ES-I3 (cell line): ENCODE measurements at regions not wholly inside any gene's neighbourhood (a gene's known extent, or its start where the extent isn't known, plus 50 kb on each side); places are given as distances from the start of the nearest gene placed in this dataset.

Experiments
- H3K36me3 ChIP-seq: 2 replicates; pipeline ENCODE4 v1.6.1; 2013; ENCODE audit warnings: mild to moderate bottlenecking, low read length, control low read depth, moderate library complexity; ENCODE audit not compliant: insufficient read depth
- H3K4me1 ChIP-seq: 2 replicates; pipeline ENCODE4 v1.6.1; 2013; ENCODE audit warnings: mild to moderate bottlenecking, control low read depth, low read length; ENCODE audit not compliant: insufficient read depth
- H3K9ac ChIP-seq: 2 replicates; pipeline ENCODE4 v1.6.1; 2013; ENCODE audit warnings: low read depth, mild to moderate bottlenecking, low read length, moderate library complexity
- H3K9me3 ChIP-seq: 2 replicates; pipeline ENCODE4 v1.6.1; 2013; ENCODE audit warnings: mild to moderate bottlenecking, low read length, moderate library complexity; ENCODE audit not compliant: control insufficient read depth, insufficient read depth

DNA sequence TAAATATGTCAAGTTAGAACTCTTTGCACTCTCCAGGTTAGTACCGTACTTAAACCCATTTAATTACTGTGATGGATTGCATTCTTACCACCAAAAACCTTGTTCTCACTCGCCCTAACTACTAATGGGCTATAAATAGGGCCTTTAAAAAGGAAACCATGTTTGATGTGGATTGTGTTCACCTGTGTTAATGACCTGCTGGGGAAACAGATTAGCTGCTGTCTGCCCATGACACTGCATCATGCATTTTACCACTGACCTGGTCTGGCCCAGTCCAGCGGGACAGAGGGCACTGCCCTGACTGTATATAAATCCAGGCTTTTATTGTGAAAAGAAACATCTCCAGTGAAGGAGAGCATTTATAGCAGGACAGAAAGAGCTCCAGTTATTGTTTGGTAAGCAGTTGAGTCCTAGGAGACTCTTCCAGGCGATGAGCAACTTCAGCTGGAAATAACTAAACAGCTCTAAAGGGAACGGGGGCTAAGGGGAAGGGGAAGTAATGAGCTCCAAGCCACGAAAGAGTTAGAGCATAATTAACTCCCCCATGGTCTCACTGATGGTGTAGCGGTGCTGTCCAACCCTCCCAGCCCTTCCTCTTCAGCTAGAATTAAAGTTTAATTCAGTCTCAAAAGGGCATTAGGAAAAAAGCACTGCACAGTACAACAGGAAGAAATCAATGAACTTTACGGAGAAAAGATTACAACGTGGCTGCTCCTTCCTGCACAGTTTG is 303.1 kb downstream of the ENC1 start:
- H3K9me3 ChIP-seq: no peaks in the 10 kb centered on the region
- no peak overlapping the region for H3K9ac ChIP-seq
- no peaks in the 10 kb centered on the region for H3K36me3 ChIP-seq
- H3K4me1 ChIP-seq: peaks cover 4% of the 10 kb centered on the region; the same call in 1 of the 2 replicates

GRCh38 chr5:74336297-74336696 is 304.2 kb downstream of the ENC1 start:
- H3K9ac ChIP-seq: no peak overlapping the region
- H3K4me1 ChIP-seq: peaks cover 4% of the 10 kb centered on the region; the same call in 1 of the 2 replicates
- H3K9me3 ChIP-seq: no peaks in the 10 kb centered on the region
- H3K36me3 ChIP-seq: no peaks in the 10 kb centered on the region

GRCh38 chr5:74334762-74335384 is 305.7 kb downstream of the ENC1 start:
- no peaks in the 10 kb centered on the region for H3K9me3 ChIP-seq
- peaks cover 4% of the 10 kb centered on the region; the same call in 1 of the 2 replicates for H3K4me1 ChIP-seq
- no peaks in the 10 kb centered on the region for H3K36me3 ChIP-seq
- no peak overlapping the region for H3K9ac ChIP-seq

- Histone ChIP-seq H3K36me3 (no peaks in the 10 kb centered on the region), H3K9ac (no peak overlapping the region), H3K9me3 (no peaks in the 10 kb centered on the region), H3K4me1 (peaks cover 4% of the 10 kb centered on the region; the same call in 1 of the 2 replicates)
Measured at GRCh38 chr5:74334062-74334761, 306.3 kb downstream of the ENC1 start.

GRCh38 chr5:74333430-74333829 is 307.1 kb downstream of the ENC1 start:
- no peak overlapping the region for H3K9ac ChIP-seq
- H3K9me3 ChIP-seq: no peaks in the 10 kb centered on the region
- H3K36me3 ChIP-seq: no peaks in the 10 kb centered on the region
- H3K4me1 ChIP-seq: peaks cover 4% of the 10 kb centered on the region; the same call in 1 of the 2 replicates

DNA sequence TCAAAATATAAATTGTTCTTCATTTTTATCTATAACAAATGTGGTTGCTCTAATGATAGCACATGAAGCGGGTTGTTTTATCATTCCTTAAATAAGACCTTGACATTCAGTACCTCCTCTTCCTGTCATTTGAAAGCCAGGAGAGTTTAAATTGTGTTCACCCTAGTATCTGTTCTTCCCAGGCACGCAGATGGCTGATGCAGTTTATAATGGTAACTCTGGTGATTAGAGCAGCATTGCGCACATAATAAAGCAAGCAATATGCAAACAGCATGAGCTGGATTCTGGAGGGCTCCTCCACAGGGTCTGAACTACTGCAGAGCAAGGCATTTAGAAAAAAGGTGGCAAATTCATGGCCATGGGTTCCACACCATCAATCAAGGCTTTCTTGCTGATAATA is 307.8 kb downstream of the ENC1 start:
- Histone ChIP-seq H3K9me3 (no peaks in the 10 kb centered on the region), H3K36me3 (no peaks in the 10 kb centered on the region), H3K4me1 (peaks cover 4% of the 10 kb centered on the region; the same call in 1 of the 2 replicates), H3K9ac (no peak overlapping the region)

- Histone ChIP-seq H3K9ac (no peak overlapping the region), H3K9me3 (no peaks in the 10 kb centered on the region), H3K36me3 (no peaks in the 10 kb centered on the region)
Measured at GRCh38 chr5:74332006-74332405, 308.5 kb downstream of the ENC1 start.

DNA sequence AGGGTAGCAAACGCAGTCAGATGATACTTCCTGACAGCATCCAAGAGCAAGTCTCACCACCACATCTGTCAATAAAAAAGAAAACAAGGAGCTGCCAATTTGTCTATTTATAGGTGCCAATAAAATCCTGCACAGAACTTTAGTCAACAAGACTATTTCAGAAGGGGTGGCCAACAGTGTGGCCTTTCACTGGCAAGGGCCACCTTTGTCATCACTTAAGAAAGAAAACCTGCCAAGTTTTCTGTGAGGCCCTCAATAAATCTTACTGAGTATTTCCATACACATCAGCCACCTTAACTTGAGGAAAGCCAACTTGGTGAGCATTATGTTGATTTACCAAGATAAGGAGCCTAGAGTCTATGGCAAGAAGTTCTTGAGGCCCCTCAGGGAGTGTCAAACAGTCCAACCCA is 312.3 kb downstream of the ENC1 start:
- Histone ChIP-seq H3K36me3 (no peaks in the 10 kb centered on the region), H3K4me1 (peaks cover 13% of the 10 kb centered on the region), H3K9ac (no peak overlapping the region), H3K9me3 (no peaks in the 10 kb centered on the region)

More at GRCh38 chr5:74332006-74332405, 308.5 kb downstream of the ENC1 start:
- H3K4me1 ChIP-seq: peaks cover 10% of the 10 kb centered on the region

GRCh38 chr5:74327339-74327685 is 313.2 kb downstream of the ENC1 start:
- Histone ChIP-seq H3K4me1 (peaks cover 13% of the 10 kb centered on the region), H3K9ac (no peak overlapping the region), H3K9me3 (no peaks in the 10 kb centered on the region), H3K36me3 (no peaks in the 10 kb centered on the region)

GRCh38 chr5:74326571-74327338 is 313.8 kb downstream of the ENC1 start:
- H3K4me1 ChIP-seq: peaks cover 13% of the 10 kb centered on the region
- no peaks in the 10 kb centered on the region for H3K9me3 ChIP-seq
- no peaks in the 10 kb centered on the region for H3K36me3 ChIP-seq
- H3K9ac ChIP-seq: no peak overlapping the region

DNA sequence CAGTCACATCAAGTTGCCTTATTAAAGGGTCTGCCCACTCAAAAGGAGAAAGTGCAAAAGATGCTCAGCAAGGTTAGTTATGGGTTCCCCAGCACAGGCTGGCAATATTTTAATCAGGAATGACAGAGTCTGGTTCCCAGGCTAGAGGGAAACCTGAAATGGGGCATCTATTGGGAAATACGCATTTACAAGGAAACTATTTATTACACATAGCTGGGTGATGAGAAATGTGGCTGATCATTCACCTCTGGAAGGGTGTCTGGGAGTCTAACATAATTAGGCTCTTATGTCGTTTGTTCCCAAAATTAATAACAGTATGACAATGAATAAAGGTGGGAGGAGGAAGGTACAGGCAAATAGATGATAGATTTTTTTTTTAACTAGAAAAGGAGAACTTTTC is 314.7 kb downstream of the ENC1 start:
- Histone ChIP-seq H3K4me1 (peaks cover 13% of the 10 kb centered on the region), H3K9ac (no peak overlapping the region), H3K9me3 (no peaks in the 10 kb centered on the region), H3K36me3 (no peaks in the 10 kb centered on the region; the same call in 1 of the 2 replicates)

DNA sequence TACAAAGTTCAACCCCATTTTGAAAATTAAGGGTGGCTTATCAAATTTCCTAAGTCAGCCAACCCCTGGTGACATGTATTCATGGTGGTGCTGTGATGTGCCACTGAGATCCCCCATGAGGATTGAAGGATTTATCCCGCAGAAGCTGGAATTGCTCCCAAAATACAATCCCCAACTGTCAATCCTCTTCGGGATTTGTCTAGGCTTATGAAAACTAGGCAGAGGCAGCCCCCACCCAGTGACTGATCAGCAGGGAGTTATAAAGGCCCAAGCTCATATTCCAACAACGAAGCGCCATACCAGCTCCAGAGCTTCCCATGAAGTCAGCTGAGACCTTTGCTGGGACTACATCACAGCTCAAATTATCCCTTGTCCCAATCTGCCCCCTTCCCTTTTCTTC is 316.0 kb downstream of the ENC1 start:
- no peaks in the 10 kb centered on the region; the same call in 1 of the 2 replicates for H3K36me3 ChIP-seq
- peaks cover 13% of the 10 kb centered on the region for H3K4me1 ChIP-seq
- H3K9ac ChIP-seq: no peak overlapping the region
- no peaks in the 10 kb centered on the region for H3K9me3 ChIP-seq

GRCh38 chr5:74322944-74323343 is 317.6 kb downstream of the ENC1 start:
- peaks cover 13% of the 10 kb centered on the region for H3K4me1 ChIP-seq
- H3K9me3 ChIP-seq: no peaks in the 10 kb centered on the region
- H3K36me3 ChIP-seq: no peaks in the 10 kb centered on the region; the same call in 1 of the 2 replicates
- H3K9ac ChIP-seq: no peak overlapping the region

GRCh38 chr5:74322191-74322590 is 318.3 kb downstream of the ENC1 start:
- Histone ChIP-seq H3K9me3 (no peaks in the 10 kb centered on the region), H3K36me3 (no peaks in the 10 kb centered on the region; the same call in 1 of the 2 replicates), H3K4me1 (peaks cover 9% of the 10 kb centered on the region), H3K9ac (no peak overlapping the region)
